Upper lobe of right lung (tissue), 1 donor: ENCODE measurements at regions not wholly inside any gene's neighbourhood (a gene's known extent, or its start where the extent isn't known, plus 50 kb on each side); places are given as distances from the start of the nearest gene placed in this dataset.
"Not testable (repeated sequence)": the region's sequence is repeated elsewhere in the genome, so short reads cannot be mapped to it uniquely, and the experiment has no call there.

Experiments used
- ATAC-seq: fragments of 200-7000 bp; cut with Tn5 transposase; one replicate; pipeline ENCODE4 v1.9.1; 2020; ENCODE audit warnings: mild to moderate bottlenecking, moderate library complexity
- DNase-seq: peaks from one replicate; pipeline ENCODE4 v3.0.0-alpha.2; 2020
- H3K27ac ChIP-seq: fragments of 200-600 bp; one replicate; pipeline ENCODE4 v1.8.0; 2022
- H3K27me3 ChIP-seq: fragments of 200-600 bp; one replicate; pipeline ENCODE4 v1.8.0; 2022; ENCODE audit warnings: mild to moderate bottlenecking
- H3K36me3 ChIP-seq: fragments of 200-600 bp; one replicate; pipeline ENCODE4 v1.8.0; 2022
- H3K4me1 ChIP-seq: fragments of 200-600 bp; one replicate; pipeline ENCODE4 v1.8.0; 2022
- H3K4me3 ChIP-seq: fragments of 200-600 bp; one replicate; pipeline ENCODE4 v1.8.0; 2022; ENCODE audit warnings: mild to moderate bottlenecking
- H3K9me3 ChIP-seq: fragments of 200-600 bp; one replicate; pipeline ENCODE4 v1.8.0; 2022
- CTCF ChIP-seq: fragments of 200-600 bp; IDR thresholded peaks from one replicate; pipeline ENCODE4 v1.8.0; 2022; ENCODE audit warnings: antibody characterized with exemption
- intact Hi-C: fragments of 100-400 bp; cut with DNase I; formaldehyde crosslinking; loops from one replicate; pipeline ENCODE4 v1.11.0; 2022
- donor health status: DM: no; HTN: yes; CAD: no; lungs with severe emphysema.

DNA sequence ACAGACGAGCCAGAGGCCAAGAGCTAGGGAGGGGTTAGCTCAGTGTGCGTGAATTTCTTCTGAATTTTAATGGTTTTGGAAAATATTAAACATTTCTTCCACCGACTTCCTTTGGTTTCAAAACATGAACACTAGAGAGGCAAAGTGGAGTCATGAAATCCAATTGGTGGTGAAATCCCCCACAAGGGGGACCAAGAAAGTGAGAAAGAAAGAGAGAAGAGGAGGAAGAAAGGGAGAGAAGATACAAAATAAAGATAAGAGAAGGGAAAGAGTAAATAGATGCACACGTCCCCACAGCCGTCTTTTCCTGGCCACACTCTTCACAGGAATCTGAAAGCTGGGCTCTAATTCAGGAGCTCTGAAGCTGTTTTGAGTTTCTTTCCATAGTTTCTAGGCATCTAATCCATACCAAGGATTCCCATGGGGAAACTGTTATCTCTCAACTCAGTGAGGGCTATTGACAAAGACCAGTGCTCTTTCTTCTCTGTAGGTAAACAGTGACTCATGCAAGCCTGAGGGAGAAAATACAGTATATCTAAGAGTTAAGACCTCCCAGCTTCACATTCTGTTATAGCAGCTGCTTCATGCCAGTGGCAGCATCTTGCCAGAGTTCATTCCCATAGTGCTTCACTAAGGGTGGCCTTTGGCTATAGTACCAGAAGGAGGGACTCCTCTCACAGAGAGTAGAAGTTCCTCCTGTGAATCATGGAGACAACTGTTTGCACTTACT lies 115.8 kb upstream of the LIFR start:
- TF ChIP-seq CTCF = no peak
- no peak for ATAC-seq
- Histone ChIP-seq H3K4me1 (no peaks in the 10 kb centered on the region), H3K27ac (no peak overlapping the region), H3K4me3 (no peak overlapping the region), H3K36me3 (no peaks in the 10 kb centered on the region), H3K9me3 (no peaks in the 10 kb centered on the region), H3K27me3 (no peaks in the 10 kb centered on the region)
- DNase-seq = no peak
- intact Hi-C loops = no loop called here

GRCh38 chr5:38673671-38674071 lies 117.2 kb upstream of the LIFR start:
- no peaks in the 10 kb centered on the region for H3K9me3 ChIP-seq
- no peaks in the 10 kb centered on the region for H3K27me3 ChIP-seq
- ATAC-seq (no peak), DNase-seq (no peak)
- no peak overlapping the region for H3K4me3 ChIP-seq
- intact Hi-C loops = no loop called here
- no peak overlapping the region for H3K27ac ChIP-seq
- no peak for TF ChIP-seq CTCF
- H3K4me1 ChIP-seq = no peaks in the 10 kb centered on the region
- no peaks in the 10 kb centered on the region for H3K36me3 ChIP-seq

GRCh38 chr5:38675443-38675842 lies 119.0 kb upstream of the LIFR start:
- Histone ChIP-seq H3K9me3 (no peaks in the 10 kb centered on the region), H3K4me3 (no peak overlapping the region), H3K4me1 (no peaks in the 10 kb centered on the region), H3K36me3 (no peaks in the 10 kb centered on the region), H3K27ac (no peak overlapping the region), H3K27me3 (no peaks in the 10 kb centered on the region)
- TF ChIP-seq CTCF = no peak
- DNase-seq = no peak
- intact Hi-C loops = no loop called here
- no peak for ATAC-seq

GRCh38 chr5:38677636-38678035 lies 121.2 kb upstream of the LIFR start:
- Histone ChIP-seq H3K27me3 (no peaks in the 10 kb centered on the region), H3K4me1 (no peaks in the 10 kb centered on the region), H3K36me3 (no peaks in the 10 kb centered on the region), H3K9me3 (no peaks in the 10 kb centered on the region), H3K27ac (no peak overlapping the region), H3K4me3 (no peak overlapping the region)
- TF ChIP-seq CTCF = no peak
- ATAC-seq = no peak
- intact Hi-C loops = no loop called here
- DNase-seq = no peak

GRCh38 chr5:38678076-38678475 lies 121.6 kb upstream of the LIFR start:
- Histone ChIP-seq H3K4me3 (no peak overlapping the region), H3K4me1 (no peaks in the 10 kb centered on the region), H3K27me3 (no peaks in the 10 kb centered on the region), H3K27ac (no peak overlapping the region), H3K9me3 (no peaks in the 10 kb centered on the region), H3K36me3 (no peaks in the 10 kb centered on the region)
- ATAC-seq (no peak), DNase-seq (no peak)
- intact Hi-C loops = no loop called here
- no peak for TF ChIP-seq CTCF

DNA sequence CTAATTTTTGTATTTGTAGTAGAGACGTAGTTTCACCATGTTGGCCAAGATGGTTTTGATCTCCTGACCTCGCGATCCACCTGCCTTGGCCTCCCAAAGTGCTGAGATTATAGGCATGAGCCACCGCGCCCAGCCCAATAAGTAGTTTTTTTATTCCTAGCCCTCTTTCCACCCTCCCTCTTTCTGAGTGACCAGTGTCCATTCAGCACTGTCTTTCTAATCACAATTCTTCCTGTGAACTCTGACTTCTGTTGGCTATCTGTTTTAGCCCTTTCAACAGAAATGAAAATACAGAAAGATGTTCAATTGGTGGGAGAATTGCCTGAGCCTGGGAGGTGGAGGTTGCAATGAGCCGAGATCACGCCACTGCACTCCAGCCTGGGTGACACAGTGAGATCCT lies 122.3 kb upstream of the LIFR start:
- intact Hi-C loops, H3K9me3 ChIP-seq, H3K36me3 ChIP-seq, H3K4me3 ChIP-seq, H3K4me1 ChIP-seq, ATAC-seq, DNase-seq, H3K27ac ChIP-seq, H3K27me3 ChIP-seq: not testable (repeated sequence)
